Right lobe of liver (tissue), 6 donors: ENCODE measurements at regions not wholly inside any gene's neighbourhood (a gene's known extent, or its start where the extent isn't known, plus 50 kb on each side); places are given as distances from the start of the nearest gene placed in this dataset.

Source experiments
- ATAC-seq, 4 donors: fragments of 200-7000 bp; cut with Tn5 transposase; one replicate each; pipeline ENCODE4 v1.9.1; 2020; ENCODE audit warnings: mild to moderate bottlenecking in 4 of 4, moderate library complexity in 4 of 4
- DNase-seq, 3 donors: peaks; one replicate each; pipeline ENCODE4 v3.0.0-alpha.2; 2020
- H3K27ac ChIP-seq, 3 donors: fragments of 200-600 bp; one replicate each; pipeline ENCODE4 v1.8.0; 2022
- H3K27me3 ChIP-seq, 2 donors: fragments of 200-600 bp; one replicate each; pipeline ENCODE4 v1.8.0; 2022
- H3K36me3 ChIP-seq, 4 donors: fragments of 200-600 bp; sonication (generic) in 1 of 4; one replicate each; pipeline versions ENCODE4 v1.5.1 to v1.8.0; 2017 to 2022; ENCODE audit warnings: control low read depth in 1 of 4
- H3K4me1 ChIP-seq, 4 donors: fragments of 200-600 bp; sonication (generic) in 1 of 4; one replicate each; pipeline versions ENCODE4 v1.5.1 to v1.8.0; 2017 to 2022; ENCODE audit warnings: control low read depth in 1 of 4
- H3K4me3 ChIP-seq, 3 donors: fragments of 200-600 bp; one replicate each; pipeline ENCODE4 v1.8.0; 2022
- H3K9me3 ChIP-seq, 4 donors: fragments of 200-600 bp; sonication (generic) in 1 of 4; one replicate each; pipeline versions ENCODE4 v1.5.1 to v1.8.0; 2017 to 2022; ENCODE audit warnings: control low read depth in 1 of 4
- CTCF ChIP-seq, 4 donors: fragments of 200-600 bp in 3 of 4; fragments of 450-650 bp in 1 of 4; IDR thresholded peaks; one replicate each; pipeline versions ENCODE4 v1.5.1 to v1.8.0; 2016 to 2022; ENCODE audit warnings: antibody characterized with exemption in 4 of 4, mild to moderate bottlenecking in 2 of 4
- POLR2A ChIP-seq: fragments of 450-650 bp; IDR thresholded peaks from one replicate; pipeline ENCODE4 v1.6.1; 2017; ENCODE audit warnings: antibody characterized with exemption, mild to moderate bottlenecking
- WGBS: methylation state at CpG from one replicate; pipeline ENCODE4 v1.1.6; 2018; ENCODE audit warnings: low coverage, low lambda C conversion rate; ENCODE audit not compliant: insufficient coverage; ENCODE audit errors: missing lambda C conversion rate; 5-methylcytosine and 5-hydroxymethylcytosine counted together
- intact Hi-C, 2 donors: fragments of 100-400 bp; cut with DNase I; formaldehyde crosslinking; loops; one replicate each; pipeline versions ENCODE4 v1.11.2 to v1.14.1; 2022
- donor health status: DM: no; HTN: yes; CAD: no.
- donor health status: DM: no; HTN: no; CAD: no.
- donor health status: DM: no; HTN: no; CAD: no.
- donor health status: DM: no; HTN: yes; CAD: no.
- donor health status: DM: no; HTN: yes; CAD: no.

GRCh38 chr3:78279091-78279490, 1239.2 kb downstream of the ROBO2 start:
- TF ChIP-seq CTCF (IDR thresholded peaks at IDR 0.05) (no peak), POLR2A (no peak)
- intact Hi-C loops: no loop called here
- DNase-seq: no peak
- Histone ChIP-seq H3K27me3 (no peaks in the 10 kb centered on the region), H3K4me1 (no peaks in the 10 kb centered on the region), H3K36me3 (no peaks in the 10 kb centered on the region), H3K27ac (no peak overlapping the region), H3K4me3 (no peak overlapping the region), H3K9me3 (no peaks in the 10 kb centered on the region)
- ATAC-seq: no peak
- 45% methylated on average over 3 of the region's 3 CpGs for WGBS

DNA sequence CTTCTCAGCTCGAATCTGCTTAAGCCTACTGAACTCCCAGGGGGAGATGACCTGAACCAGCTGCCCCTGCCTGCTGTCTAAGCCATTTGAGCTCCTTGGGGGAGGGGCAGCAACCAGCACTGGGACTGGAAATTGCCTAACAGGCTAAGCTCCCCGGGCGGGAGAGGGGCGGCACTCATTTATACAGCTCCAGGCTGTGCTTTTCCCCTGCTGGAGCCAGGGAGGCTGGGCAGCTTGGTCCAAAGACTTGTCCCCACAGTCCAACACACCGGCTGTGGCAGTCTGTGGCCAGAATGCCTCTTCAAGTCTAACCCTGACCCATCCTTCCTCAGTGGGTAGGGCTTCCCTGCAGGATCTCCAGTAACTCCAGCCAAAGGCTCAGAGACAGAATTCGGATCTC, 1241.5 kb downstream of the ROBO2 start:
- 40% methylated on average over 1 of the region's 6 CpGs for WGBS
- no peak for DNase-seq
- Histone ChIP-seq H3K9me3 (no peaks in the 10 kb centered on the region), H3K36me3 (no peaks in the 10 kb centered on the region), H3K27me3 (no peaks in the 10 kb centered on the region), H3K27ac (no peak overlapping the region), H3K4me3 (no peak overlapping the region), H3K4me1 (no peaks in the 10 kb centered on the region)
- no peak for ATAC-seq
- intact Hi-C loops: no loop called here
- TF ChIP-seq POLR2A (no peak), CTCF (IDR thresholded peaks at IDR 0.05) (no peak)

DNA sequence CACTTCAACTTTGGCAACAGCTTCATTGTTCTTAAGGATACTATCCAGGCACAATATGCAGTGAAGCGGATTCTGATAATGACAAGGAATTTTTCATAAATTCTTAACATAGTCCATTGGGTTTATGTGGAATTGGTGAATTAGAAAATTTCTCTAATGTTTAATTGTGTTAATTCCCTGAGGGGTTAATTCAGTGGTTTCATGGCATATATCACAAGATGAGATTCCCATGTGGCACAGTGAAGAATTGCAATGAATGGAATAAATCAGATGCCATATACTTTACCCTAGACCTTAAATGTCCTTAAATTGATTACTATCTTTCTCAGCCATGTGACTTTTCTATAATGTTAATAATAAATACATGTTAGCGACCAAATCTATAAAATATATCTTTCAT, 1244.1 kb downstream of the ROBO2 start:
- DNase-seq (no peak), ATAC-seq (no peak)
- WGBS: 38% methylated on average over 2 of the region's 2 CpGs
- no peaks in the 10 kb centered on the region for H3K4me1 ChIP-seq
- no peaks in the 10 kb centered on the region for H3K36me3 ChIP-seq
- TF ChIP-seq POLR2A (no peak), CTCF (IDR thresholded peaks at IDR 0.05) (no peak)
- H3K27me3 ChIP-seq: no peaks in the 10 kb centered on the region
- H3K9me3 ChIP-seq: no peaks in the 10 kb centered on the region
- no peak overlapping the region for H3K4me3 ChIP-seq
- no peak overlapping the region for H3K27ac ChIP-seq
- intact Hi-C loops: no loop called here

DNA sequence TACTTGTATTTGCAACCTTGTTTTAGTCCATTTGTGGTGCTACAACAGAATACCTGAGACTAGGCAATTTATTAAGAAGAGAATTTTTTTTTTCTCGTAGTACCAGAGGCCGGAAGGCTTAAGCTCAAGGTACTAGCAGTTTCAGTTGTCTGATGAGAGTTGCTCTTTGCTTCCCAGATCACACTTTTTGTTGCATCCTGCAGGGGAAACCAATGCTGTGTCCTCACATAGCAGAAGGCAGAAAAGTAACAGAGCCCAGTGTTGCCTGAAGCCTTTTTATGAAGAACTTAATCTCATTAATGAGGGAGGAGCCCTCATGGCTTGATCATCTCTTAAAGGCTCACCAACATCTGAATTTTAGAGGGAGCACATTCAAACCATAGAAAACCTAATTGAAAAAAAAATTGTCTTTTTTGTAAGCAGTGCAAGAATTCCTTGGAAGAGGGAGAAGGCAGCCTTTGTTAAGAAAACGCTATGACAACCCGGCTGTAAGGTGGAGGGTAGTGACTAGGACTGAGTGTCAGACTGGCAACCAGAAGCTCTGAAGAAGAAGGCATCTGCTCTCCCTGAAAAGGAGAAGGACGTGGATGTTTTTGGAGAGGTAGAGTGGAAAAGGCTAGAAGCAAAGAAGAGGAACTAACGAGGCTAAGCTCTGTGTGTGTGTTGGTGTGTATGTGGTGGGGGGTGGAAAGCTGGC, 1245.3 kb downstream of the ROBO2 start:
- no peaks in the 10 kb centered on the region for H3K36me3 ChIP-seq
- no peak overlapping the region for H3K27ac ChIP-seq
- TF ChIP-seq CTCF (IDR thresholded peaks at IDR 0.05) (no peak), POLR2A (no peak)
- 43% methylated on average over 6 of the region's 6 CpGs for WGBS
- intact Hi-C loops: no loop called here
- no peaks in the 10 kb centered on the region for H3K4me1 ChIP-seq
- H3K4me3 ChIP-seq: no peak overlapping the region
- H3K27me3 ChIP-seq: no peaks in the 10 kb centered on the region
- no peak for ATAC-seq
- no peaks in the 10 kb centered on the region for H3K9me3 ChIP-seq
- no peak for DNase-seq

- H3K27me3 ChIP-seq: no peaks in the 10 kb centered on the region
- ATAC-seq (no peak), DNase-seq (no peak)
- H3K4me3 ChIP-seq: no peak overlapping the region
- TF ChIP-seq POLR2A: no peak
- no peak for TF ChIP-seq CTCF (IDR thresholded peaks at IDR 0.05)
- H3K27ac ChIP-seq: no peak overlapping the region
- intact Hi-C loops: no loop called here
- no peaks in the 10 kb centered on the region for H3K4me1 ChIP-seq
- no peaks in the 10 kb centered on the region for H3K9me3 ChIP-seq
- no peaks in the 10 kb centered on the region for H3K36me3 ChIP-seq
Measured at GRCh38 chr3:78287085-78287484, 1247.2 kb downstream of the ROBO2 start.
